CD14-positive monocyte (primary cell): ENCODE measurements at regions not wholly inside any gene's neighbourhood (a gene's known extent, or its start where the extent isn't known, plus 50 kb on each side); places are given as distances from the start of the nearest gene placed in this dataset.

ENCODE experiments used
- DNase-seq, 3 donors: peaks; one replicate each; pipeline ENCODE4 v3.0.0-alpha.2; 2011 to 2022
- H2AFZ ChIP-seq: 2 replicates; pipeline ENCODE4 v1.6.0; 2012; ENCODE audit warnings: mild to moderate bottlenecking, low read depth, low read length, inconsistent platforms; ENCODE audit not compliant: insufficient read depth, poor library complexity, severe bottlenecking
- H3K27ac ChIP-seq, 2 donors: 1 replicate in 1 of 2; 2 replicates in 1 of 2; pipeline ENCODE4 v1.5.1; 2012 to 2013; ENCODE audit warnings: low read length in 2 of 2, control low read depth in 1 of 2, inconsistent platforms in 1 of 2, low read depth in 1 of 2, mild to moderate bottlenecking in 1 of 2
- H3K27me3 ChIP-seq, 2 donors: one replicate each; pipeline versions ENCODE4 v1.6.0 to v1.6.1; 2011 to 2013; ENCODE audit warnings: low read length in 2 of 2; ENCODE audit not compliant: control insufficient read depth in 2 of 2, insufficient read depth in 2 of 2
- H3K36me3 ChIP-seq, 2 donors: replicated peaks in 1 of 2; 1 replicate in 1 of 2; 2 replicates in 1 of 2; pipeline versions ENCODE4 v1.5.1 to v1.6.1; 2012 to 2013; ENCODE audit warnings: low read length in 2 of 2, control low read depth in 1 of 2, inconsistent platforms in 1 of 2, mild to moderate bottlenecking in 1 of 2; ENCODE audit not compliant: insufficient read depth in 2 of 2, control insufficient read depth in 1 of 2
- H3K4me1 ChIP-seq, 2 donors: 1 replicate in 1 of 2; 2 replicates in 1 of 2; pipeline versions ENCODE4 v1.5.1 to v1.6.1; 2012 to 2013; ENCODE audit warnings: low read length in 2 of 2, control low read depth in 1 of 2, inconsistent platforms in 1 of 2, mild to moderate bottlenecking in 1 of 2, moderate library complexity in 1 of 2; ENCODE audit not compliant: insufficient read depth in 2 of 2, control insufficient read depth in 1 of 2
- H3K4me2 ChIP-seq: replicated peaks from 2 replicates; pipeline ENCODE3; 2012; ENCODE audit warnings: low read length, moderate library complexity, mild to moderate bottlenecking; ENCODE audit not compliant: poor library complexity, severe bottlenecking; ENCODE audit errors: extremely low read depth
- H3K4me3 ChIP-seq, 3 experiments: fragments of 200-600 bp in 1 of 3; sonication (generic) in 1 of 3; replicated peaks in 1 of 3; 1 replicate in 2 of 3; 2 replicates in 1 of 3; pipeline ENCODE4 v1.5.1; 2011 to 2013; ENCODE audit warnings: low read length in 3 of 3, mild to moderate bottlenecking in 3 of 3, control low read depth in 2 of 3, low read depth in 2 of 3, inconsistent platforms in 1 of 3, moderate library complexity in 1 of 3
- H3K79me2 ChIP-seq: 2 replicates; pipeline ENCODE4 v1.6.0; 2012; ENCODE audit warnings: mild to moderate bottlenecking, control low read depth, inconsistent platforms, low read length, moderate library complexity; ENCODE audit not compliant: insufficient read depth
- H3K9ac ChIP-seq: 2 replicates; pipeline ENCODE4 v1.6.0; 2017; ENCODE audit warnings: low read length, mild to moderate bottlenecking; ENCODE audit not compliant: insufficient read depth, poor library complexity, severe bottlenecking
- H3K9me3 ChIP-seq, 2 donors: replicated peaks in 1 of 2; 1 replicate in 1 of 2; 2 replicates in 1 of 2; pipeline versions ENCODE4 v1.5.1 to v1.6.1; 2012 to 2013; ENCODE audit warnings: low read length in 2 of 2, control low read depth in 1 of 2; ENCODE audit not compliant: control insufficient read depth in 1 of 2, insufficient read depth in 1 of 2
- H4K20me1 ChIP-seq: 2 replicates; pipeline ENCODE4 v1.6.0; 2012; ENCODE audit warnings: mild to moderate bottlenecking, low read length, control low read depth, moderate library complexity; ENCODE audit not compliant: insufficient read depth
- H3K27ac Mint-ChIP-seq, 7 donors: one replicate each; pipeline ENCODE4 v1.8.0; 2020; ENCODE audit warnings: mild to moderate bottlenecking in 7 of 7, mixed read lengths in 7 of 7, moderate library complexity in 6 of 7, inconsistent platforms in 2 of 7
- H3K27me3 Mint-ChIP-seq, 3 donors: one replicate each; pipeline ENCODE4 v1.8.0; 2021 to 2022; ENCODE audit warnings: low read depth in 3 of 3, mild to moderate bottlenecking in 3 of 3, mixed read lengths in 3 of 3, moderate library complexity in 3 of 3, inconsistent platforms in 1 of 3
- H3K36me3 Mint-ChIP-seq, 2 donors: one replicate each; pipeline ENCODE4 v1.8.0; 2020; ENCODE audit warnings: mixed read lengths in 2 of 2, inconsistent platforms in 1 of 2, mild to moderate bottlenecking in 1 of 2
- H3K4me1 Mint-ChIP-seq: one replicate; pipeline ENCODE4 v1.8.0; 2020; ENCODE audit warnings: mild to moderate bottlenecking, mixed read lengths
- H3K4me3 Mint-ChIP-seq, 2 donors: one replicate each; pipeline ENCODE4 v1.8.0; 2020; ENCODE audit warnings: mild to moderate bottlenecking in 2 of 2, mixed read lengths in 2 of 2, moderate library complexity in 1 of 2
- H3K9me3 Mint-ChIP-seq, 7 donors: one replicate each; pipeline ENCODE4 v1.8.0; 2020 to 2022; ENCODE audit warnings: mixed read lengths in 7 of 7, mild to moderate bottlenecking in 6 of 7, moderate library complexity in 6 of 7, inconsistent platforms in 2 of 7
- WGBS: methylation state at CpG from one replicate; pipeline ENCODE4 v1.1.5; 2013; ENCODE audit warnings: missing lambda C conversion rate; ENCODE audit not compliant: insufficient coverage; 5-methylcytosine and 5-hydroxymethylcytosine counted together
- intact Hi-C, 2 donors: fragments of 100-400 bp; cut with micrococcal nuclease; formaldehyde crosslinking; loops; one replicate each; pipeline versions ENCODE4 v1.15.0 to v1.15.1; 2023
- TF ChIP-seq, protein P1 (sequence below): fragments of 200-600 bp; IDR thresholded peaks from one replicate; pipeline ENCODE4 v1.8.0; 2022; ENCODE audit warnings: antibody characterized with exemption, mild to moderate bottlenecking

DNA sequence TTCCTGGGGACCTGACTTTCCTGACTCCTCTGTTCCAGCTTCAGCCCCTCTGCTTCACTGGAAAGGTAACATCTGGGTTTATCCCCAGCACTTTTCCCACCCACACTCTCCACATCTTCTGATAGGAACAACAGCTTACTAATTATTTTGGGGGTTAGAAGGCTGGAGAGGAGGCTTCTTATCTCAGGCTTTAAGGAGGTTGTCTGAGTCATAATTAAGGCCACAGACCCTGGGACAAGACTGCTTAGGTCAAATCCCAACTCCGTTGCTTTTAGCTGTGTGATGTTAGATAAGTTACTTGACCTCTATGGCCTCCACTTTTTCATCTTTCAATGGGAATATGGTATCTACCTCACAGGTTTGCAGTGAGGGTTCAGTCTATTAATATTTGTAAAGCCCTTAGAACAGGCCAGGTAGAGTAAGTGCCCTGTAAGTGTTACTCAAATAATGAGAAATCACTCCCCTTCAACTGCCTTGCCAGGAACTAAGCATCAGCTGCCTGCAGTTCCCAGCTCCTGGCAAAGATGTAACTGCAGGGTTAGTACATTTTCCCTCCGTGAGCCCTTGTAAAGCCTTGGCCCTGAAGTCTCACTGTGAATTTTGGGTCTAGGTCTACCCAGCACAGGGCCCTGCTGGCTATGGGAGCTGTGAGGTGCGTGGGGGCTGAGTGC is 123.6 kb downstream of the MTX2 start:
- Mint-ChIP-seq H3K4me3 (no peak overlapping the region), H3K9me3 (peaks cover 0 to 3% (median 0%) of the 10 kb centered on the region in 7 donors), H3K27ac (no peak overlapping the region), H3K36me3 (no peaks in the 10 kb centered on the region), H3K4me1 (no peaks in the 10 kb centered on the region), H3K27me3 (peaks cover 0 to 15% (median 10%) of the 10 kb centered on the region in 3 donors)
- intact Hi-C loops: no loop called here
- Histone ChIP-seq H3K4me2 (no peak overlapping the region), H4K20me1 (no peaks in the 10 kb centered on the region), H3K79me2 (no peaks in the 10 kb centered on the region), H3K36me3 (no peaks in the 10 kb centered on the region), H3K27ac (no peak overlapping the region), H3K9me3 (no peaks in the 10 kb centered on the region), H3K27me3 (no peaks in the 10 kb centered on the region), H3K4me3 (no peak overlapping the region), H3K9ac (no peak overlapping the region), H3K4me1 (no peaks in the 10 kb centered on the region), H2AFZ (no peak overlapping the region)
- WGBS: 92% methylated on average over 2 of the region's 3 CpGs
- TF ChIP-seq, protein P1, sequence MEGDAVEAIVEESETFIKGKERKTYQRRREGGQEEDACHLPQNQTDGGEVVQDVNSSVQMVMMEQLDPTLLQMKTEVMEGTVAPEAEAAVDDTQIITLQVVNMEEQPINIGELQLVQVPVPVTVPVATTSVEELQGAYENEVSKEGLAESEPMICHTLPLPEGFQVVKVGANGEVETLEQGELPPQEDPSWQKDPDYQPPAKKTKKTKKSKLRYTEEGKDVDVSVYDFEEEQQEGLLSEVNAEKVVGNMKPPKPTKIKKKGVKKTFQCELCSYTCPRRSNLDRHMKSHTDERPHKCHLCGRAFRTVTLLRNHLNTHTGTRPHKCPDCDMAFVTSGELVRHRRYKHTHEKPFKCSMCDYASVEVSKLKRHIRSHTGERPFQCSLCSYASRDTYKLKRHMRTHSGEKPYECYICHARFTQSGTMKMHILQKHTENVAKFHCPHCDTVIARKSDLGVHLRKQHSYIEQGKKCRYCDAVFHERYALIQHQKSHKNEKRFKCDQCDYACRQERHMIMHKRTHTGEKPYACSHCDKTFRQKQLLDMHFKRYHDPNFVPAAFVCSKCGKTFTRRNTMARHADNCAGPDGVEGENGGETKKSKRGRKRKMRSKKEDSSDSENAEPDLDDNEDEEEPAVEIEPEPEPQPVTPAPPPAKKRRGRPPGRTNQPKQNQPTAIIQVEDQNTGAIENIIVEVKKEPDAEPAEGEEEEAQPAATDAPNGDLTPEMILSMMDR: no peak
- no peak for DNase-seq

DNA sequence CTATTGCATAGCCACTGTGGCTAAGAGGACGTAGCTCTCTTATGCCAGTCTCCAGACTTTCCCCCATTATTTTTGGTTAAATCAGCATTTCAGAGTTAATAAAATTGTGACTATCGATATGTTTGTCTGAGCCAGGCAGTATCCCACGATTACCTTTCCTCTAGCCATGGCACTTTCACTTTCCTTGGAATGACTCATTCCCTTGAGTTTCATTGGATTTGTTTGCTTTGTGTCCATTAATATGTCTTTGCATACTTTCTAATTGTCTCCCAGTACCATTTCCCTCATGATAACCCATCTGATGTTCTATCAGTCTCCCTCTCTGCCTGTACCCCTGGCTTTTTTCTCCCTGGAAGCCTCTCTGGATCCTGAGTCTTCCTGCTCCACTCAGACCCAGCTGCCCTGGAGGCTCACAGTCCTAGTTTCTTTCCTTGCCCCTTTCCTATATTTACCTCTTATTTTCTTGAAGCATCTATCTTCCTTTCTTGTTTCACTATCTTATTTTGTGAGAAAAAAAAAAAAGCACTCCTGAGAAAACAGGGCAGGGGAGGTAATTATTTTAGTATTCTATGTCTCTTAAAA is 126.1 kb downstream of the MTX2 start:
- Histone ChIP-seq H3K79me2 (no peaks in the 10 kb centered on the region), H3K9ac (no peak overlapping the region), H3K27me3 (no peaks in the 10 kb centered on the region), H3K4me1 (no peaks in the 10 kb centered on the region), H3K4me2 (no peak overlapping the region), H2AFZ (no peak overlapping the region), H3K27ac (no peak overlapping the region), H4K20me1 (no peaks in the 10 kb centered on the region), H3K9me3 (no peaks in the 10 kb centered on the region), H3K4me3 (no peak overlapping the region), H3K36me3 (no peaks in the 10 kb centered on the region)
- no CpG with 5 or more reads among the region's 3 CpGs for WGBS
- no peak for DNase-seq
- no peaks in the 10 kb centered on the region for H3K4me1 Mint-ChIP-seq
- TF ChIP-seq, protein P1: no peak
- H3K4me3 Mint-ChIP-seq: no peak overlapping the region
- intact Hi-C loops: no loop called here
- H3K27me3 Mint-ChIP-seq: peaks cover 0 to 11% (median 5%) of the 10 kb centered on the region in 3 donors
- no peaks in the 10 kb centered on the region for H3K36me3 Mint-ChIP-seq
- H3K9me3 Mint-ChIP-seq: peaks cover 0 to 3% (median 0%) of the 10 kb centered on the region in 7 donors
- no peak overlapping the region for H3K27ac Mint-ChIP-seq
